ENCODE measurements at regions not wholly inside any gene's neighbourhood (a gene's known extent, or its start where the extent isn't known, plus 50 kb on each side); places are given as distances from the start of the nearest gene placed in this dataset.
"Not testable (repeated sequence)": the region's sequence is repeated elsewhere in the genome, so short reads cannot be mapped to it uniquely, and the experiment has no call there.

- no peak for DNase-seq (ENCODE audit: low read depth)
These were observed 323.4 kb upstream of the SFSWAP start for GRCh38 chr12:131387281-131388163.

- DNase-seq (ENCODE audit: low read depth): not testable (repeated sequence)
These were observed 322.5 kb upstream of the SFSWAP start for GRCh38 chr12:131388164-131389053.

- DNase-seq (ENCODE audit: low read depth): no peak
These were observed 321.6 kb upstream of the SFSWAP start for GRCh38 chr12:131389054-131390013.

- DNase-seq (ENCODE audit: low read depth): no peak
These were observed 320.2 kb upstream of the SFSWAP start for GRCh38 chr12:131390412-131391334.

- no peak for DNase-seq (ENCODE audit: low read depth)
These were observed 319.5 kb upstream of the SFSWAP start for GRCh38 chr12:131391399-131391798.

- DNase-seq (ENCODE audit: low read depth): not testable (repeated sequence)
These were observed 316.1 kb upstream of the SFSWAP start for GRCh38 chr12:131394752-131395151.

- DNase-seq (ENCODE audit: low read depth): not testable (repeated sequence)
These were observed 315.6 kb upstream of the SFSWAP start for GRCh38 chr12:131395209-131395684.

GRCh38 chr12:131395971-131396573 is 314.8 kb upstream of the SFSWAP start:
- DNase-seq (ENCODE audit: low read depth): no peak

GRCh38 chr12:131397493-131398181 is 313.3 kb upstream of the SFSWAP start:
- no peak for DNase-seq (ENCODE audit: low read depth)

GRCh38 chr12:131399000-131399399 is 311.9 kb upstream of the SFSWAP start:
- DNase-seq (ENCODE audit: low read depth): no peak

- not testable (repeated sequence) for DNase-seq (ENCODE audit: low read depth)
These were observed 310.1 kb upstream of the SFSWAP start for GRCh38 chr12:131400668-131401294.

- not testable (repeated sequence) for DNase-seq (ENCODE audit: low read depth)
These were observed 308.8 kb upstream of the SFSWAP start for GRCh38 chr12:131401907-131402633.

- no peak for DNase-seq (ENCODE audit: low read depth)
These were observed 308.0 kb upstream of the SFSWAP start for GRCh38 chr12:131402781-131403396.

GRCh38 chr12:131403676-131404075 is 307.2 kb upstream of the SFSWAP start:
- no peak for DNase-seq (ENCODE audit: low read depth)

- no peak for DNase-seq (ENCODE audit: low read depth)
These were observed 306.2 kb upstream of the SFSWAP start for GRCh38 chr12:131404705-131405104.

GRCh38 chr12:131407221-131408035 is 303.5 kb upstream of the SFSWAP start:
- DNase-seq (ENCODE audit: low read depth): no peak
